ENCODE measurements at regions not wholly inside any gene's neighbourhood (a gene's known extent, or its start where the extent isn't known, plus 50 kb on each side); places are given as distances from the start of the nearest gene placed in this dataset.

GRCh38 chr19:30780032-30780431 is 407.8 kb downstream of the ZNF536 start:
- TF ChIP-seq CTCF (conservative IDR thresholded peaks at IDR 0.05; ENCODE audit: low read depth, low read length) = no peak
- no peak for DNase-seq (ENCODE audit: low read depth)
- no peak overlapping the region for H3K4me3 ChIP-seq (ENCODE audit: low read length)

- TF ChIP-seq CTCF (conservative IDR thresholded peaks at IDR 0.05; ENCODE audit: low read depth, low read length) = no peak
- H3K4me3 ChIP-seq (ENCODE audit: low read length) = no peak overlapping the region
- no peak for DNase-seq (ENCODE audit: low read depth)
These were observed 407.0 kb downstream of the ZNF536 start for GRCh38 chr19:30778961-30779715.

- no peak for DNase-seq (ENCODE audit: low read depth)
- TF ChIP-seq CTCF (conservative IDR thresholded peaks at IDR 0.05; ENCODE audit: low read depth, low read length) = no peak
- no peak overlapping the region for H3K4me3 ChIP-seq (ENCODE audit: low read length)
These were observed 405.9 kb downstream of the ZNF536 start for GRCh38 chr19:30778061-30778460.

- TF ChIP-seq CTCF (conservative IDR thresholded peaks at IDR 0.05; ENCODE audit: low read depth, low read length) = no peak
- DNase-seq (ENCODE audit: low read depth) = no peak
- no peak overlapping the region for H3K4me3 ChIP-seq (ENCODE audit: low read length)
These were observed 403.8 kb downstream of the ZNF536 start for GRCh38 chr19:30775956-30776355.

GRCh38 chr19:30774252-30774766 is 402.1 kb downstream of the ZNF536 start:
- TF ChIP-seq CTCF (conservative IDR thresholded peaks at IDR 0.05; ENCODE audit: low read depth, low read length) = no peak
- H3K4me3 ChIP-seq (ENCODE audit: low read length) = no peak overlapping the region
- DNase-seq (ENCODE audit: low read depth) = no peak

GRCh38 chr19:30762651-30763050 is 390.5 kb downstream of the ZNF536 start:
- no peak for TF ChIP-seq CTCF (conservative IDR thresholded peaks at IDR 0.05; ENCODE audit: low read depth, low read length)
- H3K4me3 ChIP-seq (ENCODE audit: low read length) = no peak overlapping the region
- no peak for DNase-seq (ENCODE audit: low read depth)

- TF ChIP-seq CTCF (conservative IDR thresholded peaks at IDR 0.05; ENCODE audit: low read depth, low read length) = no peak
- H3K4me3 ChIP-seq (ENCODE audit: low read length) = no peak overlapping the region
- DNase-seq (ENCODE audit: low read depth) = no peak
These were observed 387.8 kb downstream of the ZNF536 start for GRCh38 chr19:30760014-30760413.
